HEK293 (cell line): ENCODE measurements at regions not wholly inside any gene's neighbourhood (a gene's known extent, or its start where the extent isn't known, plus 50 kb on each side); places are given as distances from the start of the nearest gene placed in this dataset.
A peak's percentile ranks its signal among the peaks of the same experiment; 100 is the strongest.

Experiments
- CTCF ChIA-PET: fragments of 350-600 bp; formaldehyde crosslinking; extraction: SDS; loops from one replicate; lab custom pipeline; 2021; ENCODE audit warnings: antibody characterized with exemption; lab: Yijun Ruan, JAX
- POLR2A ChIA-PET: fragments of 300-600 bp; formaldehyde crosslinking; extraction: SDS; loops from one replicate; lab custom pipeline; 2020; ENCODE audit warnings: antibody characterized with exemption, inconsistent platforms; lab: Yijun Ruan, JAX
- H3K27ac ChIP-seq: fragments of 200-500 bp; sonication (Bioruptor generic); 2 replicates; pipeline ENCODE4 v1.5.1; 2014; ENCODE audit warnings: low read depth, low read length, control low read depth, inconsistent platforms; ENCODE audit errors: extremely low read depth
- H3K36me3 ChIP-seq, 2 experiments: fragments of 200-500 bp in 1 of 2; sonication (Bioruptor generic) in 1 of 2; 1 replicate in 1 of 2; 2 replicates in 1 of 2; pipeline ENCODE4 v1.5.1; 2014 to 2017; ENCODE audit warnings: inconsistent platforms in 2 of 2, low read length in 2 of 2; ENCODE audit not compliant: control insufficient read depth in 2 of 2, insufficient read depth in 1 of 2
- H3K4me1 ChIP-seq: fragments of 200-500 bp; sonication (Bioruptor generic); 2 replicates; pipeline ENCODE4 v1.5.1; 2014; ENCODE audit warnings: mild to moderate bottlenecking, low read length, inconsistent platforms; ENCODE audit not compliant: control insufficient read depth, insufficient read depth
- H3K4me3 ChIP-seq: 2 replicates; pipeline ENCODE4 v1.5.1; 2011; ENCODE audit warnings: low read depth, mild to moderate bottlenecking, control low read depth, low read length, moderate library complexity
- H3K9me3 ChIP-seq: fragments of 200-500 bp; sonication (Bioruptor generic); 2 replicates; pipeline ENCODE4 v1.5.1; 2014; ENCODE audit warnings: low read depth, low read length, inconsistent platforms; ENCODE audit not compliant: control insufficient read depth, insufficient read depth
- GLI4 ChIP-seq: fragments of 450-650 bp; formaldehyde crosslinking; IDR thresholded peaks from 2 replicates; pipeline ENCODE4 v1.5.1; 2016; ENCODE audit warnings: missing biosample characterization, missing genetic modification characterization
- HOXC10 ChIP-seq: sonication (generic); formaldehyde crosslinking; IDR thresholded peaks from 2 replicates; pipeline ENCODE4 v1.8.1; 2023; ENCODE audit warnings: mild to moderate bottlenecking, missing genetic modification reagents
- OSR2 ChIP-seq: fragments of 450-650 bp; formaldehyde crosslinking; IDR thresholded peaks from 2 replicates; pipeline ENCODE4 v1.5.1; 2016; ENCODE audit warnings: missing biosample characterization, missing genetic modification characterization
- SCRT2 ChIP-seq: fragments of 450-650 bp; formaldehyde crosslinking; IDR thresholded peaks from 2 replicates; pipeline ENCODE4 v1.5.1; 2016; ENCODE audit warnings: missing biosample characterization, missing genetic modification characterization
- SP3 ChIP-seq: fragments of 450-650 bp; formaldehyde crosslinking; IDR thresholded peaks from 2 replicates; pipeline ENCODE4 v1.5.1; 2016; ENCODE audit warnings: missing biosample characterization, missing genetic modification characterization
- TCF7L2 ChIP-seq: IDR thresholded peaks from 2 replicates; pipeline ENCODE4 v1.6.1; 2011; ENCODE audit warnings: low read depth, mild to moderate bottlenecking, inconsistent platforms, low read length, moderate library complexity, borderline replicate concordance
- ZBTB20 ChIP-seq: fragments of 450-650 bp; formaldehyde crosslinking; IDR thresholded peaks from 2 replicates; pipeline ENCODE4 v1.5.1; 2016; ENCODE audit warnings: missing biosample characterization, missing genetic modification characterization
- ZBTB8A ChIP-seq: fragments of 450-650 bp; formaldehyde crosslinking; IDR thresholded peaks from 2 replicates; pipeline ENCODE4 v1.5.1; 2016; ENCODE audit warnings: missing biosample characterization, missing genetic modification characterization
- ZNF211 ChIP-seq: fragments of 450-650 bp; formaldehyde crosslinking; IDR thresholded peaks from 2 replicates; pipeline ENCODE4 v1.5.1; 2016; ENCODE audit warnings: low read depth, missing biosample characterization, missing genetic modification characterization
- ZNF24 ChIP-seq: fragments of 450-650 bp; formaldehyde crosslinking; IDR thresholded peaks from 2 replicates; pipeline ENCODE4 v1.5.1; 2016; ENCODE audit warnings: missing biosample characterization, missing genetic modification characterization
- ZNF26 ChIP-seq: fragments of 450-650 bp; formaldehyde crosslinking; IDR thresholded peaks from 2 replicates; pipeline ENCODE4 v1.5.1; 2016; ENCODE audit warnings: missing biosample characterization, missing genetic modification characterization
- ZNF366 ChIP-seq: fragments of 450-650 bp; formaldehyde crosslinking; conservative IDR thresholded peaks from 2 replicates; pipeline ENCODE4 v1.5.1; 2016; ENCODE audit warnings: missing biosample characterization, missing genetic modification characterization
- ZNF391 ChIP-seq: fragments of 450-650 bp; formaldehyde crosslinking; IDR thresholded peaks from 2 replicates; pipeline ENCODE4 v1.5.1; 2016; ENCODE audit warnings: low read depth, missing biosample characterization, missing genetic modification characterization, borderline replicate concordance
- ZNF501 ChIP-seq: fragments of 450-650 bp; formaldehyde crosslinking; IDR thresholded peaks from 2 replicates; pipeline ENCODE4 v1.5.1; 2016; ENCODE audit warnings: missing biosample characterization, missing genetic modification characterization
- ZNF544 ChIP-seq: fragments of 450-650 bp; formaldehyde crosslinking; IDR thresholded peaks from 2 replicates; pipeline ENCODE4 v1.5.0; 2017; ENCODE audit warnings: missing biosample characterization, missing genetic modification characterization
- ZNF548 ChIP-seq: fragments of 450-650 bp; formaldehyde crosslinking; IDR thresholded peaks from 2 replicates; pipeline ENCODE4 v1.5.1; 2016; ENCODE audit warnings: missing biosample characterization, missing genetic modification characterization
- ZNF677 ChIP-seq: fragments of 450-650 bp; IDR thresholded peaks from 2 replicates; pipeline ENCODE4 v1.5.0; 2018; ENCODE audit warnings: missing biosample characterization, mild to moderate bottlenecking, missing genetic modification characterization, moderate library complexity
- ZSCAN4 ChIP-seq: fragments of 450-650 bp; formaldehyde crosslinking; IDR thresholded peaks from 2 replicates; pipeline ENCODE4 v1.5.1; 2017; ENCODE audit warnings: missing biosample characterization, missing genetic modification characterization
- TF ChIP-seq, protein P1 (sequence below): fragments of 450-650 bp; formaldehyde crosslinking; IDR thresholded peaks from 2 replicates; pipeline ENCODE4 v1.5.1; 2016; ENCODE audit warnings: missing biosample characterization, missing genetic modification characterization
- TF ChIP-seq, protein P2 (sequence below): fragments of 450-650 bp; formaldehyde crosslinking; IDR thresholded peaks from 2 replicates; pipeline ENCODE4 v1.5.1; 2016; ENCODE audit warnings: missing biosample characterization, missing genetic modification characterization
- TF ChIP-seq, protein P3 (sequence below): fragments of 450-650 bp; formaldehyde crosslinking; IDR thresholded peaks from 2 replicates; pipeline ENCODE4 v1.5.1; 2016; ENCODE audit warnings: missing biosample characterization, missing genetic modification characterization

- Histone ChIP-seq H3K4me3 (no peak overlapping the region), H3K9me3 (no peaks in the 10 kb centered on the region), H3K36me3 (no peaks in the 10 kb centered on the region), H3K27ac (no peak overlapping the region), H3K4me1 (no peaks in the 10 kb centered on the region)
- POLR2A ChIA-PET, result no interaction called here
- TF ChIP-seq TCF7L2, result peak; percentile 77
- TF ChIP-seq ZNF544 (tag by site-specific recombination), result no peak
- CTCF ChIA-PET, result no interaction called here
Observed at GRCh38 chr1:216849146-216849545, 125.9 kb upstream of the ESRRG start.

DNA sequence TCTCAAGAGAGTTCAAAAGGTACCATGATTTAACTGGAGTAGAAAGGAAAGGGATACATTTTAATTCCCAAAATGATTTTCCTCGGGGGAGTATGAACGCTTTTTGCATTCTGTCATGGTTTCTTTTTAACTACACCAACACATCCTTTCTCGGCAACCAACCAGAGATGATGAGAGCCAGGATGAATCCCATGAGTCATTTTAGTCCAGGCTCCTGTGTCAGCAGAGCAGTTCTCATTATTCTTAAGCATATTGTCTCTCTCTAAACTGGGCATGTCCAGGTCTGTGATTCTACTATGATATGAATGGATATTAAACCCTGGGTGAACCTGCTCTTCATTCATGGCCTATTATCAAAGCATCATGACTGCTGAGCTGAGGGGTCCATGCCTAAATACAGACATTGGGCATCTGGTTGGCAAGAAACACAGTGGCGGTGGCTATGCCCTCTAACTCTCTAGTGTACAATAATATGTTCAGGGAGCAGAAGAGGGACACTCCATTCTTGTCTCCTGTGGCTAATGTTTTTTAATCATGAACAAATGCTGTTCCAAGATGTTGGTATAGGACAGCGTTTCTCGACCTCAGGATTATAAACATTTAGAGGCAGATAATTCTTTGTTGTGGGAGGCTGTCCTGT, 124.3 kb upstream of the ESRRG start:
- ChIA-PET POLR2A (no interaction called here), CTCF (no interaction called here)
- Histone ChIP-seq H3K36me3 (no peaks in the 10 kb centered on the region), H3K27ac (no peak overlapping the region), H3K4me3 (no peak overlapping the region), H3K9me3 (no peaks in the 10 kb centered on the region), H3K4me1 (no peaks in the 10 kb centered on the region)
- TF ChIP-seq ZNF26, result no peak
- no peak for TF ChIP-seq ZNF24 (tag by site-specific recombination)
- no peak for TF ChIP-seq ZNF211 (tag by site-specific recombination)
- TF ChIP-seq OSR2 (tag by site-specific recombination), result no peak
- TF ChIP-seq ZNF391 (tag by site-specific recombination), result no peak
- TF ChIP-seq HOXC10 (CRISPR knock-in tag), result no peak
- no peak for TF ChIP-seq ZBTB8A (tag by site-specific recombination)
- no peak for TF ChIP-seq ZNF677 (tag by site-specific recombination)
- TF ChIP-seq, protein P1, sequence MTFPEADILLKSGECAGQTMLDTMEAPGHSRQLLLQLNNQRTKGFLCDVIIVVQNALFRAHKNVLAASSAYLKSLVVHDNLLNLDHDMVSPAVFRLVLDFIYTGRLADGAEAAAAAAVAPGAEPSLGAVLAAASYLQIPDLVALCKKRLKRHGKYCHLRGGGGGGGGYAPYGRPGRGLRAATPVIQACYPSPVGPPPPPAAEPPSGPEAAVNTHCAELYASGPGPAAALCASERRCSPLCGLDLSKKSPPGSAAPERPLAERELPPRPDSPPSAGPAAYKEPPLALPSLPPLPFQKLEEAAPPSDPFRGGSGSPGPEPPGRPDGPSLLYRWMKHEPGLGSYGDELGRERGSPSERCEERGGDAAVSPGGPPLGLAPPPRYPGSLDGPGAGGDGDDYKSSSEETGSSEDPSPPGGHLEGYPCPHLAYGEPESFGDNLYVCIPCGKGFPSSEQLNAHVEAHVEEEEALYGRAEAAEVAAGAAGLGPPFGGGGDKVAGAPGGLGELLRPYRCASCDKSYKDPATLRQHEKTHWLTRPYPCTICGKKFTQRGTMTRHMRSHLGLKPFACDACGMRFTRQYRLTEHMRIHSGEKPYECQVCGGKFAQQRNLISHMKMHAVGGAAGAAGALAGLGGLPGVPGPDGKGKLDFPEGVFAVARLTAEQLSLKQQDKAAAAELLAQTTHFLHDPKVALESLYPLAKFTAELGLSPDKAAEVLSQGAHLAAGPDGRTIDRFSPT, result no peak
- TF ChIP-seq ZNF548, result no peak
- no peak for TF ChIP-seq ZNF501 (tag by site-specific recombination)
- no peak for TF ChIP-seq GLI4 (tag by site-specific recombination)
- no peak for TF ChIP-seq ZBTB20 (tag by site-specific recombination)
- TF ChIP-seq SP3 (tag by site-specific recombination), result no peak

DNA sequence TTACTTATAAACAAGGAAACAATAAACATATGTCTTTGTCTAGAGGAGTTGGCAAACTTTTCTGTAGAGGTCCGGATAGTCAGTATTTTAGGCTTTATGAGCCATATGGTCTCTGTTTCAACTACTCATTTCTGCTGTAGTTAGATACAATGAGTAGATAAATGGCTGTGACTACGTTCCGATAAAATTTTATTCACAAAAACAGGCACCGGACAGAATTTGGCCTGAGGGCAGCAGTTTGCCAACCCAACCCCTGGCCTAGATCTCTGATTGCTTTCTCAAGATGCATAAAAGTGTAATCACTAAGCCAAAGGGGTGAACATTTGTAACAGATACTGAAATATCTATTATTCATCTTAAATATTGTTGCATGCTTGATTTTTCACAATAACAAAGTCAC, 123.1 kb upstream of the ESRRG start:
- ChIA-PET POLR2A (no interaction called here), CTCF (no interaction called here)
- Histone ChIP-seq H3K36me3 (no peaks in the 10 kb centered on the region), H3K4me3 (no peak overlapping the region), H3K9me3 (no peaks in the 10 kb centered on the region), H3K4me1 (no peaks in the 10 kb centered on the region), H3K27ac (no peak overlapping the region)
- no peak for TF ChIP-seq SCRT2 (tag by site-specific recombination)
- TF ChIP-seq, protein P2, sequence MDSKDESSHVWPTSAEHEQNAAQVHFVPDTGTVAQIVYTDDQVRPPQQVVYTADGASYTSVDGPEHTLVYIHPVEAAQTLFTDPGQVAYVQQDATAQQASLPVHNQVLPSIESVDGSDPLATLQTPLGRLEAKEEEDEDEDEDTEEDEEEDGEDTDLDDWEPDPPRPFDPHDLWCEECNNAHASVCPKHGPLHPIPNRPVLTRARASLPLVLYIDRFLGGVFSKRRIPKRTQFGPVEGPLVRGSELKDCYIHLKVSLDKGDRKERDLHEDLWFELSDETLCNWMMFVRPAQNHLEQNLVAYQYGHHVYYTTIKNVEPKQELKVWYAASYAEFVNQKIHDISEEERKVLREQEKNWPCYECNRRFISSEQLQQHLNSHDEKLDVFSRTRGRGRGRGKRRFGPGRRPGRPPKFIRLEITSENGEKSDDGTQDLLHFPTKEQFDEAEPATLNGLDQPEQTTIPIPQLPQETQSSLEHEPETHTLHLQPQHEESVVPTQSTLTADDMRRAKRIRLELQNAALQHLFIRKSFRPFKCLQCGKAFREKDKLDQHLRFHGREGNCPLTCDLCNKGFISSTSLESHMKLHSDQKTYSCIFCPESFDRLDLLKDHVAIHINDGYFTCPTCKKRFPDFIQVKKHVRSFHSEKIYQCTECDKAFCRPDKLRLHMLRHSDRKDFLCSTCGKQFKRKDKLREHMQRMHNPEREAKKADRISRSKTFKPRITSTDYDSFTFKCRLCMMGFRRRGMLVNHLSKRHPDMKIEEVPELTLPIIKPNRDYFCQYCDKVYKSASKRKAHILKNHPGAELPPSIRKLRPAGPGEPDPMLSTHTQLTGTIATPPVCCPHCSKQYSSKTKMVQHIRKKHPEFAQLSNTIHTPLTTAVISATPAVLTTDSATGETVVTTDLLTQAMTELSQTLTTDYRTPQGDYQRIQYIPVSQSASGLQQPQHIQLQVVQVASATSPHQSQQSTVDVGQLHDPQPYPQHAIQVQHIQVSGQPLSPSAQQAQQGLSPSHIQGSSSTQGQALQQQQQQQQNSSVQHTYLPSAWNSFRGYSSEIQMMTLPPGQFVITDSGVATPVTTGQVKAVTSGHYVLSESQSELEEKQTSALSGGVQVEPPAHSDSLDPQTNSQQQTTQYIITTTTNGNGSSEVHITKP (tag by site-specific recombination), result no peak
- TF ChIP-seq, protein P3, sequence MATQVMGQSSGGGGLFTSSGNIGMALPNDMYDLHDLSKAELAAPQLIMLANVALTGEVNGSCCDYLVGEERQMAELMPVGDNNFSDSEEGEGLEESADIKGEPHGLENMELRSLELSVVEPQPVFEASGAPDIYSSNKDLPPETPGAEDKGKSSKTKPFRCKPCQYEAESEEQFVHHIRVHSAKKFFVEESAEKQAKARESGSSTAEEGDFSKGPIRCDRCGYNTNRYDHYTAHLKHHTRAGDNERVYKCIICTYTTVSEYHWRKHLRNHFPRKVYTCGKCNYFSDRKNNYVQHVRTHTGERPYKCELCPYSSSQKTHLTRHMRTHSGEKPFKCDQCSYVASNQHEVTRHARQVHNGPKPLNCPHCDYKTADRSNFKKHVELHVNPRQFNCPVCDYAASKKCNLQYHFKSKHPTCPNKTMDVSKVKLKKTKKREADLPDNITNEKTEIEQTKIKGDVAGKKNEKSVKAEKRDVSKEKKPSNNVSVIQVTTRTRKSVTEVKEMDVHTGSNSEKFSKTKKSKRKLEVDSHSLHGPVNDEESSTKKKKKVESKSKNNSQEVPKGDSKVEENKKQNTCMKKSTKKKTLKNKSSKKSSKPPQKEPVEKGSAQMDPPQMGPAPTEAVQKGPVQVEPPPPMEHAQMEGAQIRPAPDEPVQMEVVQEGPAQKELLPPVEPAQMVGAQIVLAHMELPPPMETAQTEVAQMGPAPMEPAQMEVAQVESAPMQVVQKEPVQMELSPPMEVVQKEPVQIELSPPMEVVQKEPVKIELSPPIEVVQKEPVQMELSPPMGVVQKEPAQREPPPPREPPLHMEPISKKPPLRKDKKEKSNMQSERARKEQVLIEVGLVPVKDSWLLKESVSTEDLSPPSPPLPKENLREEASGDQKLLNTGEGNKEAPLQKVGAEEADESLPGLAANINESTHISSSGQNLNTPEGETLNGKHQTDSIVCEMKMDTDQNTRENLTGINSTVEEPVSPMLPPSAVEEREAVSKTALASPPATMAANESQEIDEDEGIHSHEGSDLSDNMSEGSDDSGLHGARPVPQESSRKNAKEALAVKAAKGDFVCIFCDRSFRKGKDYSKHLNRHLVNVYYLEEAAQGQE (tag by site-specific recombination), result no peak
- no peak for TF ChIP-seq ZSCAN4 (tag by site-specific recombination)
- no peak for TF ChIP-seq ZNF366 (tag by site-specific recombination)
